ENCODE measurements at regions not wholly inside any gene's neighbourhood (a gene's known extent, or its start where the extent isn't known, plus 50 kb on each side); places are given as distances from the start of the nearest gene placed in this dataset.

GRCh38 chr7:113639221-113639620 lies 279.6 kb downstream of the PPP1R3A start:
- no peak for TF ChIP-seq SP1 (IDR thresholded peaks at IDR 0.05)
- no peak for TF ChIP-seq CTCF (IDR thresholded peaks at IDR 0.05; ENCODE audit: low read depth, low read length, missing input control)
- no peak for TF ChIP-seq TAF1 (conservative IDR thresholded peaks at IDR 0.05)

Data from liver (tissue), 3 donors.